GM21515 (cell line): ENCODE measurements at regions not wholly inside any gene's neighbourhood (a gene's known extent, or its start where the extent isn't known, plus 50 kb on each side); places are given as distances from the start of the nearest gene placed in this dataset.
"Not testable (repeated sequence)": the region's sequence is repeated elsewhere in the genome, so short reads cannot be mapped to it uniquely, and the experiment has no call there.

Source experiments
- ATAC-seq: cut with Tn5 transposase; IDR thresholded peaks from one replicate; pipeline ENCODE4 v1.9.1; 2021; ENCODE audit not compliant: unreplicated experiment

GRCh38 chr5:134471858-134472449 lies 53.5 kb upstream of the JADE2 start:
- not testable (repeated sequence) for ATAC-seq

GRCh38 chr5:134468921-134469400 lies 56.5 kb upstream of the JADE2 start:
- ATAC-seq, result no peak

- ATAC-seq, result no peak
Observed at GRCh38 chr5:134467231-134467630, 55.5 kb upstream of the CDKN2AIPNL start.

- peak; percentile 31 for ATAC-seq
Observed at GRCh38 chr5:134466241-134467069, 54.8 kb upstream of the CDKN2AIPNL start.

GRCh38 chr5:134465816-134466240 lies 54.1 kb upstream of the CDKN2AIPNL start:
- peak; percentile 74 for ATAC-seq

- peak; percentile 39 for ATAC-seq
Observed at GRCh38 chr5:134464988-134465815, 53.5 kb upstream of the CDKN2AIPNL start.

- ATAC-seq, result no peak
Observed at GRCh38 chr5:134463991-134464760, 52.5 kb upstream of the CDKN2AIPNL start.

GRCh38 chr5:134463176-134463720 lies 51.6 kb upstream of the CDKN2AIPNL start:
- ATAC-seq, result no peak

GRCh38 chr5:134462761-134463160 lies 51.1 kb upstream of the CDKN2AIPNL start:
- no peak for ATAC-seq

GRCh38 chr5:134462047-134462575 lies 50.4 kb upstream of the CDKN2AIPNL start:
- ATAC-seq, result no peak
